Skeletal muscle satellite cell (primary cell): ENCODE measurements at regions not wholly inside any gene's neighbourhood (a gene's known extent, or its start where the extent isn't known, plus 50 kb on each side); places are given as distances from the start of the nearest gene placed in this dataset.

Source experiments
- H3K27me3 ChIP-seq: 2 replicates; pipeline ENCODE4 v1.7.0; 2013; ENCODE audit warnings: low read length; ENCODE audit not compliant: control insufficient read depth, insufficient read depth
- H3K36me3 ChIP-seq: 2 replicates; pipeline ENCODE4 v1.7.0; 2013; ENCODE audit warnings: mild to moderate bottlenecking, control low read depth, low read length; ENCODE audit not compliant: insufficient read depth
- H3K4me1 ChIP-seq: 2 replicates; pipeline ENCODE4 v1.7.0; 2013; ENCODE audit warnings: low read length; ENCODE audit not compliant: control insufficient read depth, insufficient read depth
- H3K4me2 ChIP-seq: 2 replicates; pipeline ENCODE4 v1.7.0; 2013; ENCODE audit warnings: mild to moderate bottlenecking, low read length
- H3K4me3 ChIP-seq: 2 replicates; pipeline ENCODE4 v1.7.0; 2013; ENCODE audit warnings: low read length
- H3K9ac ChIP-seq: 2 replicates; pipeline ENCODE4 v1.7.0; 2013; ENCODE audit warnings: mild to moderate bottlenecking, low read depth, low read length, moderate library complexity
- H3K9me3 ChIP-seq: replicated peaks from 2 replicates; pipeline ENCODE4 v1.7.0; 2013; ENCODE audit warnings: mild to moderate bottlenecking, control low read depth, low read length

DNA sequence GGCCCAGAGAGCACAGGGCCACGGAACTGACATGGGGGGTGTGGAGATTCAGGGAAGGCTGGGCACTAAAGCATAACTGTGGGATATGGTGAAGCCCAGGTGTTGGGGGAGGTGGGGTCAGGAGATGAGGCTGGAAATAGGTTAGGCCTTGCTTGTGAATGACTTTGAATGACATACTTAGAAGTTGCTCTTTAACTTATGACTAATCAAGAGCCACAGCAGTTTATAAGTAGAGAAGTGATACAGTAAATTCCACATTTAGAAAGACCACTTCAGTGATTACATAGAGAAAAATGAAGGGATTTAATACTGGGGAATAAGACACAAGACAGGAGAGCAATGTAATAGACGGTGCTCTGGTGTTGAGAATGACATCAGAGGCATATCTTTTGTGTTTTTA lies 120.8 kb upstream of the SEC61G start:
- H3K9ac ChIP-seq, result no peak overlapping the region
- H3K4me1 ChIP-seq, result peaks cover 8% of the 10 kb centered on the region
- no peak overlapping the region for H3K4me3 ChIP-seq
- no peaks in the 10 kb centered on the region for H3K27me3 ChIP-seq
- H3K9me3 ChIP-seq, result no peaks in the 10 kb centered on the region
- no peak overlapping the region for H3K4me2 ChIP-seq
- no peaks in the 10 kb centered on the region for H3K36me3 ChIP-seq

DNA sequence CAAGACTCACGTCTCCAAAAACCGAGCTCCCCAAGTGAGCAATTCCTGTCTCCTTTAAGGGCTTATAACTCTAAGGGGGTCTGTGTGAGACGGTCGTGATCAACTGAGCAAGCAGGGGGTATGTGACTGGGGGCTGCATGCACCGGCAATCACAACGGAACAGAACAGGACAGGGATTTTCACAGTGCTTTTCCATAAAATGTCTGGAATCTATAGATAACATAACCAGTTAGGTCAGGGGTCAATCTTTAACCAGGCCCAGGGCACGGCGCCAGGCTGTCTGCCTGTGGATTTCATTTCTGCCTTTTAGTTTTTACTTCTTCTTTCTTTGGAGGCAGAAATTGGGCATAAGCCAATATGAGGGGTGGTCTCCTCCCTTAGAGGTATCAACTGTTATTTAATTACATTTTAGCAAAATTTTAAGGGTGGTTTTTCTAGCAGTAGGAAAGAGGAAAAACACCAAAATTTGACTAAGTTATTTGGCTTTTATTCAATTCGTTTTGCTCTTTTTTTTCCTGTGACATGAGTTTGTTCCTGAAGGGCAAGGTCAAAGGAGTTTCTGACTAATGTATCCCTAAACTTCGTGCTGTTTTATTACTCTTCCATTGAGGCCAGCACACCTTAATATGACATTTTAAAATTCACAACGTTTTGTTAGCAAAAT lies 121.4 kb upstream of the SEC61G start:
- Histone ChIP-seq H3K27me3 (no peaks in the 10 kb centered on the region), H3K9me3 (no peaks in the 10 kb centered on the region), H3K4me1 (peaks cover 8% of the 10 kb centered on the region), H3K4me2 (no peak overlapping the region), H3K36me3 (no peaks in the 10 kb centered on the region), H3K4me3 (no peak overlapping the region), H3K9ac (no peak overlapping the region)

DNA sequence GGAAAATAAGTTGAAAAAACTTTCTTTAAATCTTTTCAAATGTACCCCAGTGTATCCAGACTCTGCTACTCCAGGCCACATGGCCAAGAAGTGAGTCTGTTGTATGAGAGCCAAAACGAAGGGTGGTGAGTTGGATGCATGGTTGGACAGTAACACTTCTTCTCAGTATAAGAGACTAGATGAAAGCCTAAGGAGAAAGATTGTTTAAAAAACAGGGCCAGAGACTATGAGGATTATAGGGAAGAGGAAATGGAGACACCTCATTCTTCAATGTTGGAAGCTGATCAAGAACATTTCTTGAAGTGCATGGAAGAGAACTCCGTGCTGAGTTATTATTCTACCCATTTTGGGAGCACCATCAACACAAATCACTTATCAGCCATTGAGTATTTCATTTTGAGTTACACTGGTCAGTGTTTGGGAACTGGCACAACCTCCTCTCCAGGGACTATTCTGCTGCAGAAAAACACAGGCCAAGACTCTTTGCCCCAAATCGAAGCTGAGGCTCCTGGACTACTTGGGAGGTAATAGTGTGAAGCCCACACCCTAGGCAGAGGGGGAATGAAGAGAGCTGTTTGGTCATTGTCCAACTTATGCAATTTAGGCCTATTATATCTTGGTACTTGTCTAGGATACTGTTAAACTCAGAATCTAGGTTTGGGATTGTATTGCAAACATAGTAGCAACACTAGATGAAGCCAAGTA lies 123.0 kb upstream of the SEC61G start:
- Histone ChIP-seq H3K9me3 (no peaks in the 10 kb centered on the region), H3K36me3 (no peaks in the 10 kb centered on the region), H3K4me3 (no peak overlapping the region), H3K4me1 (peaks cover 8% of the 10 kb centered on the region), H3K27me3 (no peaks in the 10 kb centered on the region), H3K4me2 (no peak overlapping the region), H3K9ac (no peak overlapping the region)

DNA sequence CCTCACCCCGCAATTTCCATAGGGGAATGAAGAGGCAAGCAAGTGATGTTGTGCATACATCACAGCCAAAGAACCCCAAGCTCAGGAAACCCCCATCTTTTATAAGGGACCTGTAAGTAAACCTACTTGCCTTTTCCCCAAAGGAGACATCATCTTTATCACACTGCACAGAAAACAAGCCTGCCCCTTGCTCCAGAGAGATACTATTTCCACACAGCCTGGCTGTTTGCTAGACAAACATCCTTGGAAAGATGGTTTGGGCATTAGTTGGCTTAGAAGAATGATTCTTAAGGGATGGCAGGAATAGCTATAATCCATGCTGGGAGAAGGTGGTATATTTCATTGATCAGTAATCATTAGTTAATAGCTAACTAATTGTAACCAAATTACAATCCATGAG lies 123.7 kb upstream of the SEC61G start:
- no peak overlapping the region for H3K4me3 ChIP-seq
- H3K4me2 ChIP-seq, result no peak overlapping the region
- H3K9me3 ChIP-seq, result no peaks in the 10 kb centered on the region
- H3K4me1 ChIP-seq, result peaks cover 8% of the 10 kb centered on the region
- H3K27me3 ChIP-seq, result no peaks in the 10 kb centered on the region
- no peaks in the 10 kb centered on the region for H3K36me3 ChIP-seq
- H3K9ac ChIP-seq, result no peak overlapping the region

DNA sequence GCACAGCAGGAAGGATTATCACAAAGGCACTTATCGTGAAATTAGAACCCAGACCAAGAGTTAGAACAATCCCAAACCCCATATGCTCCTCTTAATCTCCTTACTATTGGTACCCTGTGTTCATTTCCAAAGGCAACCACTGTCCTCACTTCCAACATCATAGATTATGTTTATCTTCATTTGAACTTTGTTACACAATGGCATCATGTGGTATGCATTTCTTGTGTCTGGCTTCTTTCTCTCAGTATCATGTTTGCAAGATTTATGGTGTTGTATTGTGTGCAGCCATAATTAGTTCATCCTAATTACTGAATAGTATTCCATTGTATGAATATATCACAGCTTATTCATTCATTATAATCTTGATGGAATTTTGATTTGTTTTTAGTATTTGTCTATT lies 124.6 kb upstream of the SEC61G start:
- Histone ChIP-seq H3K4me2 (no peak overlapping the region), H3K4me1 (peaks cover 9% of the 10 kb centered on the region), H3K9ac (no peak overlapping the region), H3K9me3 (no peaks in the 10 kb centered on the region), H3K4me3 (no peak overlapping the region), H3K36me3 (no peaks in the 10 kb centered on the region), H3K27me3 (no peaks in the 10 kb centered on the region)

DNA sequence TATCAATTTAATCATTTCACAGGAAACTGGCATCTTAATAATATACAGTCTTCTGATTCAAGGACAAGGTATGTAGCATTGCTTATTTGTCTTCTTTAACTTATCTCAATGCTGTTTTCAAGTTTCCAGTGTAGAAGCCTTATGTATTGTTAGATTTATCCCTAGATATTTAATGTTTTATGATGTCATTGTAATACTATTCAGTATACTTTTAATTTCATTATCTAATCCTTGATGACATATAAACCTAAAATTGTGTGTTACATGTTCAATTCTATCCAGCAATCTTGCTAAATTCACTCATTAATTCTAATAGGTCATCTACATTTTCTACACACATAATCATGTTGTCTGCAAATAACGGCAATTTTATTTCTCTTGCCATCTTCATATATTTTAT lies 126.3 kb upstream of the SEC61G start:
- Histone ChIP-seq H3K4me3 (no peak overlapping the region), H3K36me3 (no peaks in the 10 kb centered on the region), H3K9ac (no peak overlapping the region), H3K4me1 (peaks cover 12% of the 10 kb centered on the region), H3K4me2 (no peak overlapping the region), H3K9me3 (no peaks in the 10 kb centered on the region), H3K27me3 (no peaks in the 10 kb centered on the region)

DNA sequence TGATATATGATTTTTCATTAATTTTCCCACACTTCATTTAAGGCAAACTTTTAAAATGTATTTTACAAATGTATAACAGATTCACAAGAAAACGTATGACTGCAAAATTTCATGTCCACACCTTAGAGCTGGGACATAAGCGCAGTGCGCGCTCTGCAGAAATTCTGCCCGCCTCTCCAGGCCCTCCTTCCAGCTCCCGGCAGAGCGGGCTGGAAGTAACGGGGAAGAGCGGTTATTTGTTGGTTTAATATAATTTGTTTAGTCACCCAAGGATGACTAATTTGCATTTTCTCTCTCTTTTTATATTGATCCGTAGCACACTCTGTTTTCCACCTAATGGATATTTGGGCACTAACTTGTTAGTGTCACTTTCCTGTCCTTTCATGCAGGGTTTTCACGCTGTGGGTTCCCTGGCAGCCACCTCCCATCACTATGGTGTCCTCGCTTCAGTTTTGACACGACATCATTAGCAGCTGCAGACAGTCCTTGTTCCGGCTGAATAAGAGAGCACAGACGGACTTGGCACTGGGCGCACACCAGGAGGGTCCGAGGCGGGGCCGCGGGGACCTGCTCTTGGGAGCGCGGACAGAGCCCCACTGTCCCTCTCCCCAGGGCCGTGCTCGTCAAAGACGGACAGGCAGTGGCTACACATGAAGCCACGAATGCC lies 129.2 kb upstream of the SEC61G start:
- H3K4me2 ChIP-seq, result peak overlapping the region; percentile 91
- H3K4me1 ChIP-seq, result peaks cover 12% of the 10 kb centered on the region
- peak overlapping the region; percentile 52 for H3K9ac ChIP-seq
- peak overlapping the region; percentile 69 for H3K4me3 ChIP-seq
- no peaks in the 10 kb centered on the region for H3K36me3 ChIP-seq
- no peaks in the 10 kb centered on the region for H3K9me3 ChIP-seq
- no peaks in the 10 kb centered on the region for H3K27me3 ChIP-seq

DNA sequence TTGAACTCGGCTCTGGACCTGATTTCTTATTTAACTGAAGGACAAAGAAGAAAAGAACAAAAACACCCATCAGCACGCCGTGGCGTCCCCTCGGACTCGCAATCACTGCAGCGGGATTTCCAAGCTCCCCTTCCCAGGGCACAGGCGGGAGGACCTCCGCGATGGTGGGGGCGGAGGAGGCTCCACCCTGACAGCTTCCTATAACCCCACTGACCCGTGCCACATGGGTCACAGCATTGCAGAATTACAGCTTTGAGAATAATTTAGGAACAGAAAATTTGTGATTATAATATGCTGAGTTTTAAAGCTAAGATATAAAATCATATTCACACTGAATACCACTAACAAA lies 129.7 kb upstream of the SEC61G start:
- Histone ChIP-seq H3K27me3 (no peaks in the 10 kb centered on the region), H3K9me3 (no peaks in the 10 kb centered on the region), H3K4me3 (peak overlapping the region; percentile 69), H3K4me1 (peaks cover 12% of the 10 kb centered on the region), H3K9ac (peak overlapping the region; percentile 52), H3K4me2 (peak overlapping the region; percentile 91), H3K36me3 (no peaks in the 10 kb centered on the region)

DNA sequence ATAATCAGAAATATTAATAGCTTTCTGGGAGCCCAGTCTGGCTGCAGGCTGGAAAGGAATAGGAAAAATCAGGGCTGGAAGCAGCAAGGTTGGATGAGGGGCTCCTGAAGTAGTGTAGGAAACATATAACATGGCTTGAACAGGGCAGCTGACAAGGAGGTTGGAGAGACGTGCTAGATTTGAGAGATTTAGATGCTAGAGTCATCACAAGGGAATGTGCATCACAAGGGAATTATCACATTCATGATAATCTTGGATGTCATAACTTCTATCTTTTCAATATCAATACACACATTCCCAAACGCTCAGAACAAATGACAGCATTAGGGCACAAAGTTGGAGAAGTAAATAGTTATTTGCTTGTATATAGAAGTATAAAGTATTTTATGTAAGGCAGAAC lies 120.9 kb upstream of the EGFR start:
- no peaks in the 10 kb centered on the region for H3K27me3 ChIP-seq
- peaks cover 12% of the 10 kb centered on the region for H3K4me1 ChIP-seq
- H3K4me2 ChIP-seq, result no peak overlapping the region
- no peaks in the 10 kb centered on the region for H3K36me3 ChIP-seq
- H3K9ac ChIP-seq, result no peak overlapping the region
- no peaks in the 10 kb centered on the region for H3K9me3 ChIP-seq
- H3K4me3 ChIP-seq, result no peak overlapping the region

DNA sequence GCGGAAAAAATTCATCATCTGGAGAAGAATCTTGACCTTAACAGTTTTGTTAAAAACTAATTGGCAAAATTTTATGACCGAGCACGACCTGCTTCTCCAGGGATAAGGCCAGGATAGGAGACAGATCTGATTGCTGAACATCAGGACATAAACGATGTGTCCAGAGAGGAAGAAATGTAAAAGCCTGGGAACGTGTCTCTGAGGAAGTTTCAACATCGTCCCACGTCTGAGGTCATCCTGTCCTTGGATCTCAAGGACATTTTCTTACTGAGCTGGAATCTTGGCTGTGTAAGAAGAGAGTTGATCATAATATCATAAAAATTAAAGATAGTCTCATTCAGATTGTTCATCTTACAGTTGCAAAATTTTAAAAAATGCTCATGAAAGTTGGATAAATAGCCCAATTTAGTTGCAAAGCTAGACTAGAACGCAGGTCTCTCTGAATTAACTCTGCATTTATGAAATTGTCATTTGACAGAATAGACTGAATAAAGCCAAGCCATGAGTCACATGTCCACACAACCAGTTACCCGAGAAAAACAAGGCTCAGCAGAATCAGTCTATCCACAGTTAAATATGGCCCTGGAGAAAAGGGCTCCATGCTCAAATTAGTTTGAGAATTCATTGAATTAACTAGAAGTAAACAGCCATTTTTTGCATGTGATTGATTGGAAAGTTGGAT lies 120.0 kb upstream of the EGFR start:
- no peak overlapping the region for H3K4me2 ChIP-seq
- peaks cover 17% of the 10 kb centered on the region for H3K4me1 ChIP-seq
- H3K36me3 ChIP-seq, result no peaks in the 10 kb centered on the region
- H3K27me3 ChIP-seq, result no peaks in the 10 kb centered on the region
- H3K4me3 ChIP-seq, result no peak overlapping the region
- H3K9me3 ChIP-seq, result no peaks in the 10 kb centered on the region
- H3K9ac ChIP-seq, result no peak overlapping the region

DNA sequence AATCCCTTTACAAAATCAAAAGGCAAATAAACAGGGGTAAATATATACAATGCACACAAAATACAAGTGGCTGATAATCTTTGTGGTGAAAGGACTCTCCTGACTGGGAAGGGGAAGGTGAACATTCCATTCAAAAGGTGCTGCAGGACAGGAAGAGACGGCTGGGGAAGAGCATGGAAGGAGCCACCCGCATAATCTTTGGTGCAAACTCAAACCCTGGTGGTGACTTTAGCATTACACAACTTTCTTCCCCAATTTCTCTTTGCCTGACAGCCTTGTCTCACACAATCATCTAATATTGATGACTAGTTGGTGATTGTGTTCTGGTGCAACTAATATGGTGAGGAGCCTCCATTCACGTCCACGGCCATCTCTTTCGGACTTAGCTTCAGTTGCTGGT lies 117.0 kb upstream of the EGFR start:
- Histone ChIP-seq H3K4me3 (no peak overlapping the region), H3K4me1 (peaks cover 31% of the 10 kb centered on the region), H3K36me3 (no peaks in the 10 kb centered on the region), H3K4me2 (no peak overlapping the region), H3K9me3 (no peaks in the 10 kb centered on the region), H3K27me3 (no peaks in the 10 kb centered on the region), H3K9ac (no peak overlapping the region)
